Activated CD8-positive, alpha-beta T cell treated with anti-CD3 and anti-CD28 coated beads for 36 hours (primary cell): ENCODE measurements at regions not wholly inside any gene's neighbourhood (a gene's known extent, or its start where the extent isn't known, plus 50 kb on each side); places are given as distances from the start of the nearest gene placed in this dataset.

ENCODE experiments used
- ATAC-seq: fragments of 200-7000 bp; cut with Tn5 transposase; one replicate; pipeline ENCODE4 v1.10.0; 2021; ENCODE audit warnings: mild to moderate bottlenecking, moderate library complexity
- CTCF ChIA-PET: fragments of 350-600 bp; sonication (Branson Sonifier 250); formaldehyde crosslinking; loops from one replicate; lab custom pipeline; 2021; ENCODE audit warnings: antibody characterized with exemption; lab: Charles Lee
- POLR2A ChIA-PET: fragments of 350-600 bp; sonication (Branson Sonifier 250); formaldehyde crosslinking; loops from one replicate; lab custom pipeline; 2021; ENCODE audit warnings: antibody characterized with exemption; lab: Charles Lee
- DNase-seq: peaks from one replicate; pipeline ENCODE4 v3.0.0-alpha.2; 2020
- H3K27ac Mint-ChIP-seq: one replicate; pipeline ENCODE4 v1.8.0; 2021; ENCODE audit warnings: mild to moderate bottlenecking, mixed read lengths
- H3K27me3 Mint-ChIP-seq: one replicate; pipeline ENCODE4 v1.8.0; 2021; ENCODE audit warnings: mixed read lengths
- H3K36me3 Mint-ChIP-seq: one replicate; pipeline ENCODE4 v1.8.0; 2021; ENCODE audit warnings: low read depth, mixed read lengths
- H3K4me1 Mint-ChIP-seq: one replicate; pipeline ENCODE4 v1.8.0; 2021; ENCODE audit warnings: low read depth, mixed read lengths
- H3K4me3 Mint-ChIP-seq: one replicate; pipeline ENCODE4 v1.8.0; 2021; ENCODE audit warnings: mild to moderate bottlenecking, moderate library complexity, mixed read lengths
- H3K9me3 Mint-ChIP-seq: one replicate; pipeline ENCODE4 v1.8.0; 2021; ENCODE audit warnings: mixed read lengths
- CTCF ChIP-seq: fragments of 200-600 bp; IDR thresholded peaks from one replicate; pipeline ENCODE4 v1.8.0; 2022; ENCODE audit warnings: antibody characterized with exemption, mild to moderate bottlenecking
- intact Hi-C: fragments of 100-400 bp; cut with micrococcal nuclease; formaldehyde crosslinking; loops from one replicate; pipeline ENCODE4 v1.10.0; 2022

GRCh38 chr4:177907736-177908424, 465.6 kb upstream of the AGA start:
- CTCF ChIA-PET: no interaction called here
- intact Hi-C loops: no loop called here
- POLR2A ChIA-PET: no interaction called here
- H3K36me3 Mint-ChIP-seq: no peaks in the 10 kb centered on the region
- ATAC-seq (no peak), DNase-seq (no peak)
- H3K27me3 Mint-ChIP-seq: no peaks in the 10 kb centered on the region
- no peaks in the 10 kb centered on the region for H3K9me3 Mint-ChIP-seq
- no peaks in the 10 kb centered on the region for H3K4me1 Mint-ChIP-seq
- H3K4me3 Mint-ChIP-seq: no peak overlapping the region
- TF ChIP-seq CTCF: no peak
- no peak overlapping the region for H3K27ac Mint-ChIP-seq

- H3K9me3 Mint-ChIP-seq: peaks cover 6% of the 10 kb centered on the region
- ChIA-PET POLR2A (no interaction called here), CTCF (no interaction called here)
- no peaks in the 10 kb centered on the region for H3K27me3 Mint-ChIP-seq
- DNase-seq (no peak), ATAC-seq (no peak)
- H3K36me3 Mint-ChIP-seq: no peaks in the 10 kb centered on the region
- no peak overlapping the region for H3K4me3 Mint-ChIP-seq
- TF ChIP-seq CTCF: no peak
- no peak overlapping the region for H3K27ac Mint-ChIP-seq
- H3K4me1 Mint-ChIP-seq: no peaks in the 10 kb centered on the region
- intact Hi-C loops: no loop called here
Observed at GRCh38 chr4:177921715-177922114, 479.5 kb upstream of the AGA start.

GRCh38 chr4:177923888-177924287, 481.7 kb upstream of the AGA start:
- intact Hi-C loops: no loop called here
- DNase-seq (no peak), ATAC-seq (no peak)
- POLR2A ChIA-PET: no interaction called here
- Mint-ChIP-seq H3K9me3 (peaks cover 4% of the 10 kb centered on the region), H3K4me3 (no peak overlapping the region), H3K36me3 (no peaks in the 10 kb centered on the region), H3K27ac (no peak overlapping the region), H3K27me3 (no peaks in the 10 kb centered on the region), H3K4me1 (no peaks in the 10 kb centered on the region)
- CTCF ChIA-PET: no interaction called here
- no peak for TF ChIP-seq CTCF

- ChIA-PET CTCF (no interaction called here), POLR2A (no interaction called here)
- no peak overlapping the region for H3K4me3 Mint-ChIP-seq
- DNase-seq (no peak), ATAC-seq (no peak)
- intact Hi-C loops: no loop called here
- TF ChIP-seq CTCF: no peak
- H3K36me3 Mint-ChIP-seq: no peaks in the 10 kb centered on the region
- no peaks in the 10 kb centered on the region for H3K27me3 Mint-ChIP-seq
- no peaks in the 10 kb centered on the region for H3K4me1 Mint-ChIP-seq
- H3K9me3 Mint-ChIP-seq: no peaks in the 10 kb centered on the region
- H3K27ac Mint-ChIP-seq: no peak overlapping the region
Observed at GRCh38 chr4:177937041-177937440, 494.8 kb upstream of the AGA start.

- intact Hi-C loops: no loop called here
- Mint-ChIP-seq H3K4me3 (no peak overlapping the region), H3K27ac (no peak overlapping the region), H3K4me1 (no peaks in the 10 kb centered on the region), H3K36me3 (no peaks in the 10 kb centered on the region), H3K27me3 (no peaks in the 10 kb centered on the region), H3K9me3 (no peaks in the 10 kb centered on the region)
- ATAC-seq (no peak), DNase-seq (no peak)
- CTCF ChIA-PET: no interaction called here
- POLR2A ChIA-PET: no interaction called here
- no peak for TF ChIP-seq CTCF
Observed at GRCh38 chr4:177938226-177938625, 496.0 kb upstream of the AGA start.
